GM18498 (cell line): ENCODE measurements at regions not wholly inside any gene's neighbourhood (a gene's known extent, or its start where the extent isn't known, plus 50 kb on each side); places are given as distances from the start of the nearest gene placed in this dataset.

Experiments used
- ATAC-seq: cut with Tn5 transposase; IDR thresholded peaks from one replicate; pipeline ENCODE4 v1.9.1; 2021; ENCODE audit warnings: mild to moderate bottlenecking, moderate library complexity; ENCODE audit not compliant: unreplicated experiment

GRCh38 chr5:125836256-125836655 is 587.0 kb upstream of the GRAMD2B start:
- no peak for ATAC-seq

- ATAC-seq = no peak
Measured at GRCh38 chr5:125837866-125838265, 585.3 kb upstream of the GRAMD2B start.

GRCh38 chr5:125847561-125847960 is 575.6 kb upstream of the GRAMD2B start:
- no peak for ATAC-seq

- ATAC-seq = no peak
Measured at GRCh38 chr5:125848751-125849150, 574.5 kb upstream of the GRAMD2B start.

GRCh38 chr5:125856949-125857348 is 566.3 kb upstream of the GRAMD2B start:
- no peak for ATAC-seq

- no peak for ATAC-seq
Measured at GRCh38 chr5:125863579-125863978, 559.6 kb upstream of the GRAMD2B start.

- no peak for ATAC-seq
Measured at GRCh38 chr5:125865166-125865815, 557.9 kb upstream of the GRAMD2B start.

- ATAC-seq = no peak
Measured at GRCh38 chr5:125868036-125868435, 555.2 kb upstream of the GRAMD2B start.

- no peak for ATAC-seq
Measured at GRCh38 chr5:125870256-125870655, 553.0 kb upstream of the GRAMD2B start.

GRCh38 chr5:125874057-125874456 is 549.2 kb upstream of the GRAMD2B start:
- no peak for ATAC-seq

- ATAC-seq = no peak
Measured at GRCh38 chr5:125874717-125875116, 548.5 kb upstream of the GRAMD2B start.

GRCh38 chr5:125877248-125877647 is 546.0 kb upstream of the GRAMD2B start:
- ATAC-seq = no peak

GRCh38 chr5:125882061-125882460 is 541.1 kb upstream of the GRAMD2B start:
- no peak for ATAC-seq

GRCh38 chr5:125883223-125883622 is 540.0 kb upstream of the GRAMD2B start:
- ATAC-seq = no peak

GRCh38 chr5:125888358-125888757 is 534.9 kb upstream of the GRAMD2B start:
- ATAC-seq = no peak

GRCh38 chr5:125890511-125890931 is 532.7 kb upstream of the GRAMD2B start:
- no peak for ATAC-seq

GRCh38 chr5:125891061-125891725 is 532.0 kb upstream of the GRAMD2B start:
- ATAC-seq = no peak

GRCh38 chr5:125894383-125894782 is 528.8 kb upstream of the GRAMD2B start:
- ATAC-seq = no peak

GRCh38 chr5:125896368-125896767 is 526.8 kb upstream of the GRAMD2B start:
- ATAC-seq = no peak

- ATAC-seq = no peak
Measured at GRCh38 chr5:125897089-125897488, 526.1 kb upstream of the GRAMD2B start.

GRCh38 chr5:125898851-125899405 is 524.3 kb upstream of the GRAMD2B start:
- ATAC-seq = no peak

- no peak for ATAC-seq
Measured at GRCh38 chr5:125912028-125912427, 511.2 kb upstream of the GRAMD2B start.
